Glutamatergic neuron (in vitro differentiated cells): ENCODE measurements at regions not wholly inside any gene's neighbourhood (a gene's known extent, or its start where the extent isn't known, plus 50 kb on each side); places are given as distances from the start of the nearest gene placed in this dataset.

Source experiments
- DNase-seq: peaks from one replicate; pipeline ENCODE4 v3.0.0; 2022
- H3K27ac Mint-ChIP-seq: one replicate; pipeline ENCODE4 v1.8.0; 2020; ENCODE audit warnings: mild to moderate bottlenecking, mixed read lengths, inconsistent platforms; ENCODE audit not compliant: unreplicated experiment
- H3K27me3 Mint-ChIP-seq: one replicate; pipeline ENCODE4 v1.8.0; 2020; ENCODE audit warnings: mild to moderate bottlenecking, moderate library complexity, mixed read lengths, inconsistent platforms; ENCODE audit not compliant: unreplicated experiment
- H3K36me3 Mint-ChIP-seq: one replicate; pipeline ENCODE4 v1.8.0; 2020; ENCODE audit warnings: mild to moderate bottlenecking, mixed read lengths, inconsistent platforms; ENCODE audit not compliant: unreplicated experiment
- H3K4me1 Mint-ChIP-seq: one replicate; pipeline ENCODE4 v1.8.0; 2020; ENCODE audit warnings: mild to moderate bottlenecking, low read depth, mixed read lengths, inconsistent platforms; ENCODE audit not compliant: unreplicated experiment
- H3K4me3 Mint-ChIP-seq: one replicate; pipeline ENCODE4 v1.8.0; 2020; ENCODE audit warnings: mild to moderate bottlenecking, mixed read lengths, inconsistent platforms; ENCODE audit not compliant: unreplicated experiment
- H3K9me3 Mint-ChIP-seq: one replicate; pipeline ENCODE4 v1.8.0; 2020; ENCODE audit warnings: mild to moderate bottlenecking, moderate library complexity, mixed read lengths, inconsistent platforms; ENCODE audit not compliant: unreplicated experiment
- TF ChIP-seq, protein P1 (sequence below): fragments of 200-600 bp; sonication (generic); IDR thresholded peaks from one replicate; pipeline ENCODE4 v1.5.0; 2021; ENCODE audit not compliant: partially characterized antibody, unreplicated experiment

DNA sequence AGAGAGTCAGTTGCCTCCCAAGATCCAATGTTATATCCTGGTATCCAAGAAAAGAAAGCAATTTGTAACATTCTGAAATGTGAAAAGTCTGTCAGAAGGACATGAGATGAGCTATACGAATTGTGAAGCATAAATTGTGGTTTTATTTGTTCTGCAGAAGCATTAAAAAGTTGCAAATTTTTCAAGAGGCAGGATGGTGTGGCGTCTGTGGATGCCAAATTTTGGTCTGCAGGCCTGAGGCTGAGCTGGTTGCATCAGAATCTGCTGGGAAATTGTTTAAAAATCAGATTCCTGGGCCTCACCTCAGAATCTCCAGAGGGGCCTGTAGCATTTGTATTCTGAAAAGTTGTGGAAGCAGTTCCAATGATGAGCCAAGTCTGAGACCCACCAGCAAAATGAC lies 284.7 kb downstream of the NUAK1 start:
- Mint-ChIP-seq H3K27ac (no peak overlapping the region), H3K27me3 (no peaks in the 10 kb centered on the region), H3K4me3 (no peak overlapping the region), H3K36me3 (no peaks in the 10 kb centered on the region), H3K9me3 (no peaks in the 10 kb centered on the region), H3K4me1 (no peaks in the 10 kb centered on the region)
- DNase-seq, result no peak
- TF ChIP-seq, protein P1, sequence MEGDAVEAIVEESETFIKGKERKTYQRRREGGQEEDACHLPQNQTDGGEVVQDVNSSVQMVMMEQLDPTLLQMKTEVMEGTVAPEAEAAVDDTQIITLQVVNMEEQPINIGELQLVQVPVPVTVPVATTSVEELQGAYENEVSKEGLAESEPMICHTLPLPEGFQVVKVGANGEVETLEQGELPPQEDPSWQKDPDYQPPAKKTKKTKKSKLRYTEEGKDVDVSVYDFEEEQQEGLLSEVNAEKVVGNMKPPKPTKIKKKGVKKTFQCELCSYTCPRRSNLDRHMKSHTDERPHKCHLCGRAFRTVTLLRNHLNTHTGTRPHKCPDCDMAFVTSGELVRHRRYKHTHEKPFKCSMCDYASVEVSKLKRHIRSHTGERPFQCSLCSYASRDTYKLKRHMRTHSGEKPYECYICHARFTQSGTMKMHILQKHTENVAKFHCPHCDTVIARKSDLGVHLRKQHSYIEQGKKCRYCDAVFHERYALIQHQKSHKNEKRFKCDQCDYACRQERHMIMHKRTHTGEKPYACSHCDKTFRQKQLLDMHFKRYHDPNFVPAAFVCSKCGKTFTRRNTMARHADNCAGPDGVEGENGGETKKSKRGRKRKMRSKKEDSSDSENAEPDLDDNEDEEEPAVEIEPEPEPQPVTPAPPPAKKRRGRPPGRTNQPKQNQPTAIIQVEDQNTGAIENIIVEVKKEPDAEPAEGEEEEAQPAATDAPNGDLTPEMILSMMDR, result no peak

GRCh38 chr12:105855361-105856047 lies 283.2 kb downstream of the NUAK1 start:
- Mint-ChIP-seq H3K4me3 (no peak overlapping the region), H3K27me3 (no peaks in the 10 kb centered on the region), H3K27ac (no peak overlapping the region), H3K4me1 (no peaks in the 10 kb centered on the region), H3K9me3 (no peaks in the 10 kb centered on the region), H3K36me3 (no peaks in the 10 kb centered on the region)
- TF ChIP-seq, protein P1, result no peak
- DNase-seq, result no peak

GRCh38 chr12:105856048-105856405 lies 282.7 kb downstream of the NUAK1 start:
- TF ChIP-seq, protein P1, result no peak
- H3K27me3 Mint-ChIP-seq, result no peaks in the 10 kb centered on the region
- H3K4me3 Mint-ChIP-seq, result no peak overlapping the region
- no peaks in the 10 kb centered on the region for H3K9me3 Mint-ChIP-seq
- no peaks in the 10 kb centered on the region for H3K36me3 Mint-ChIP-seq
- DNase-seq, result no peak
- H3K4me1 Mint-ChIP-seq, result peaks cover 4% of the 10 kb centered on the region
- H3K27ac Mint-ChIP-seq, result no peak overlapping the region

DNA sequence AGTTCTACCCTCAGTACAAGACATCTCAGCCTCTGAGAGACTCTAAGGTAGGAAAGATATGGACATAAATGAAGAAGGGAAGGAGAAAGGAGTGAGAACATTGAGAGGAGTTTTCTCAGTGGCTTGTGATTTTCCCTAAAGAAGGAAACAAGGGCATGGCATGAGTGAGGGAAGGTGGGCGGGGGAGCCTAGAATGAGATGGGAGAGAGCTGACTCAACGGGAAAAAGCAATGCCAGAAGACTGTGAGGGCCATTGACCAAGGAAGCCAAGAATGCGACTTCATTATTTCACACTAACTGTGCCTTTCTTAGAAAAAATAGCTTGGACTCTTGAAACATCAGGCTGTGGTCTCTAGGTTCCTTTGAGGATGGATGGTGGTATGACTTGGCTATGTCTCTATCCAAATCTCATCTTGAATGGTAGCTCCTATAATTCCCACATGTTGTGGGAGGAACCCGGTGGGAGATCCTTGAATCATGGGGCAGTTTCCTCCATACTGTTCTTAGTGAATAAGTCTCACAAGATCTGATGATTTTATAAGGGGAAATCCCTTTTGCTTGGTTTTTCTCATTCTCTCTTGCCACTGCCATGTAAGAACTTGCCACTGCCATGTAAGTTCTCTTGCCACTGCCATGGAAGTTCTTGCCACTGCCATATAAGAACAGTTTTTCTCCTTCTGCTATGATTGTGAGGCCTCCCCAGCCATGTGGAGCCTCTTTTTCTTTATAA lies 279.6 kb downstream of the NUAK1 start:
- H3K4me3 Mint-ChIP-seq, result no peak overlapping the region
- no peaks in the 10 kb centered on the region for H3K27me3 Mint-ChIP-seq
- DNase-seq, result no peak
- H3K4me1 Mint-ChIP-seq, result peaks cover 9% of the 10 kb centered on the region
- TF ChIP-seq, protein P1, result no peak
- H3K9me3 Mint-ChIP-seq, result no peaks in the 10 kb centered on the region
- peaks cover 10% of the 10 kb centered on the region for H3K36me3 Mint-ChIP-seq
- no peak overlapping the region for H3K27ac Mint-ChIP-seq

DNA sequence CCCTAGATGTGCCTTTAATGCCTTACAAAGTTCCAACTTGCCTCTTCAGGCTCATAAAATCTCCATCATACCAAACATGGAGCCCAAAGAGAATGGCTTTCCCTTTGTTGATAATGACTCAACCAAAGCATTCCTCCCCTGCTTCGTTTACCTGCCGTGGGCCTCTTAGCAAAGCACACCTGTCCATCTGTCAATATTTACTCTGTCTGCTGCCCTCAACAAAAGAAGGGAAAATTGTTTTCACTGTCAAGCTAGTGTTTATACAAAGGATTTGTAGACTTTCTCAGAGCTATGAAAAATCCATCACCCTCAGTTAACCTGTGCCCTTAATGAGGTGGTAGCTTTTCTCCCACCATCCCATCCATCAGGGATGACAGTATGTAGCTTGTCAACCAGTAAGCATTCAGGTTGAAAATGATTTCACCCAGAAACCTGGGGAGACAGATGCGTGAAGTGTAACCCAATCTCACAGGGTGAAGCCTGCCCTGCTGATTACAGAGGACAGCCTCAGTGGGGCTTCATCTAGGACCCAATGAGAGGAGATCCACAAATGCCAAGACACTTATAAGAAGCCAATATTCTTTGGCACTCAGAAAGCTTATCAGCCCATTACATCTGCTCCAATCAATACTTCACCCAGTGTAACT lies 278.1 kb downstream of the NUAK1 start:
- no peak overlapping the region for H3K27ac Mint-ChIP-seq
- TF ChIP-seq, protein P1, result no peak

More for the DNA sequence above, 278.1 kb downstream of the NUAK1 start:
- Mint-ChIP-seq H3K36me3 (peaks cover 10% of the 10 kb centered on the region), H3K9me3 (peaks cover 2% of the 10 kb centered on the region), H3K4me3 (no peak overlapping the region), H3K4me1 (peaks cover 9% of the 10 kb centered on the region), H3K27me3 (no peaks in the 10 kb centered on the region)
- no peak for DNase-seq
